ENCODE measurements at regions not wholly inside any gene's neighbourhood (a gene's known extent, or its start where the extent isn't known, plus 50 kb on each side); places are given as distances from the start of the nearest gene placed in this dataset.

GRCh38 chr17:13753154-13753553 is 151.4 kb upstream of the HS3ST3A1 start:
- Mint-ChIP-seq H3K27me3 (peaks cover 35% of the 10 kb centered on the region), H3K9me3 (ENCODE audit: insufficient read depth) (no peaks in the 10 kb centered on the region), H3K4me1 (no peaks in the 10 kb centered on the region), H3K27ac (no peak overlapping the region), H3K4me3 (no peak overlapping the region)
- DNase-seq (no peak), ATAC-seq (ENCODE audit: low read depth) (no peak)
- Histone ChIP-seq H3K36me3 (replicated peaks in 1 of 2; ENCODE audit: control extremely low read depth in 1 of 2, control insufficient read depth in 1 of 2, extremely low read depth in 1 of 2, insufficient read depth in 2 of 2, low read length in 1 of 2) (no peaks in the 10 kb centered on the region), H3K4me2 (replicated peaks; ENCODE audit: low read depth, low read length, poor library complexity, severe bottlenecking) (no peak overlapping the region), H3K79me2 (ENCODE audit: control insufficient read depth, insufficient read depth, low read length) (no peaks in the 10 kb centered on the region), H3K9ac (ENCODE audit: low read length) (no peak overlapping the region), H4K20me1 (ENCODE audit: control insufficient read depth, insufficient read depth, low read length, poor library complexity, severe bottlenecking) (no peaks in the 10 kb centered on the region), H3K9me3 (ENCODE audit: control extremely low read depth in 1 of 3, control insufficient read depth in 2 of 3, insufficient read depth in 1 of 3, low read length in 2 of 3) (peaks cover 0 to 4% (median 2%) of the 10 kb centered on the region in 3 donors), H3K4me3 (ENCODE audit: control extremely low read depth in 1 of 5, extremely low read depth in 1 of 5, insufficient read depth in 1 of 5, low read depth in 2 of 5, low read length in 4 of 5) (no peak overlapping the region), H2AFZ (ENCODE audit: insufficient read depth, low read depth, low read length, poor library complexity, severe bottlenecking) (no peak overlapping the region), H3K4me1 (ENCODE audit: control insufficient read depth in 2 of 2, insufficient read depth in 2 of 2, low read length in 2 of 2) (no peaks in the 10 kb centered on the region), H3K27ac (ENCODE audit: low read length in 2 of 2) (no peak overlapping the region), H3K27me3 (replicated peaks in 1 of 4; ENCODE audit: control extremely low read depth in 1 of 4, control insufficient read depth in 3 of 4, insufficient read depth in 4 of 4, low read length in 3 of 4) (no peaks in the 10 kb centered on the region)
- ChIA-PET POLR2A (no interaction called here), CTCF (interaction anchor here (0.9 to 1.5 kb wide), 2 partner anchors 8 to 11 kb away, joined by 3 to 4 read pairs; no protein-coding TSS in a partner anchor)
- TF ChIP-seq EZH2 (IDR thresholded peaks at IDR 0.05; ENCODE audit: borderline replicate concordance, insufficient read depth, low read depth, low read length, poor library complexity, severe bottlenecking), result no peak
- TF ChIP-seq, protein P1, sequence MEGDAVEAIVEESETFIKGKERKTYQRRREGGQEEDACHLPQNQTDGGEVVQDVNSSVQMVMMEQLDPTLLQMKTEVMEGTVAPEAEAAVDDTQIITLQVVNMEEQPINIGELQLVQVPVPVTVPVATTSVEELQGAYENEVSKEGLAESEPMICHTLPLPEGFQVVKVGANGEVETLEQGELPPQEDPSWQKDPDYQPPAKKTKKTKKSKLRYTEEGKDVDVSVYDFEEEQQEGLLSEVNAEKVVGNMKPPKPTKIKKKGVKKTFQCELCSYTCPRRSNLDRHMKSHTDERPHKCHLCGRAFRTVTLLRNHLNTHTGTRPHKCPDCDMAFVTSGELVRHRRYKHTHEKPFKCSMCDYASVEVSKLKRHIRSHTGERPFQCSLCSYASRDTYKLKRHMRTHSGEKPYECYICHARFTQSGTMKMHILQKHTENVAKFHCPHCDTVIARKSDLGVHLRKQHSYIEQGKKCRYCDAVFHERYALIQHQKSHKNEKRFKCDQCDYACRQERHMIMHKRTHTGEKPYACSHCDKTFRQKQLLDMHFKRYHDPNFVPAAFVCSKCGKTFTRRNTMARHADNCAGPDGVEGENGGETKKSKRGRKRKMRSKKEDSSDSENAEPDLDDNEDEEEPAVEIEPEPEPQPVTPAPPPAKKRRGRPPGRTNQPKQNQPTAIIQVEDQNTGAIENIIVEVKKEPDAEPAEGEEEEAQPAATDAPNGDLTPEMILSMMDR (IDR thresholded peaks at IDR 0.05), result no peak
- intact Hi-C loops (cut with micrococcal nuclease), result no loop called here
- no CpG with 5 or more reads among the region's 3 CpGs for WGBS (ENCODE audit: insufficient coverage)

- Mint-ChIP-seq H3K27ac (no peak overlapping the region), H3K4me1 (no peaks in the 10 kb centered on the region), H3K9me3 (ENCODE audit: insufficient read depth) (no peaks in the 10 kb centered on the region), H3K4me3 (no peak overlapping the region), H3K27me3 (peaks cover 31% of the 10 kb centered on the region)
- no peak overlapping the region for H2AFZ ChIP-seq (ENCODE audit: insufficient read depth, low read depth, low read length, poor library complexity, severe bottlenecking)
- ChIA-PET CTCF (interaction anchor here (0.9 kb wide), 1 partner anchor 12 kb away, joined by 4 read pairs; no protein-coding TSS in a partner anchor), POLR2A (no interaction called here)
- H3K4me1 ChIP-seq (ENCODE audit: control insufficient read depth in 2 of 2, insufficient read depth in 2 of 2, low read length in 2 of 2), result no peaks in the 10 kb centered on the region
- no peak overlapping the region for H3K9ac ChIP-seq (ENCODE audit: low read length)
- no peaks in the 10 kb centered on the region for H3K9me3 ChIP-seq (ENCODE audit: control extremely low read depth in 1 of 3, control insufficient read depth in 2 of 3, insufficient read depth in 1 of 3, low read length in 2 of 3)
- no peaks in the 10 kb centered on the region for H3K36me3 ChIP-seq (replicated peaks in 1 of 2; ENCODE audit: control extremely low read depth in 1 of 2, control insufficient read depth in 1 of 2, extremely low read depth in 1 of 2, insufficient read depth in 2 of 2, low read length in 1 of 2)
- no peak overlapping the region for H3K4me3 ChIP-seq (ENCODE audit: control extremely low read depth in 1 of 5, extremely low read depth in 1 of 5, insufficient read depth in 1 of 5, low read depth in 2 of 5, low read length in 4 of 5)
- H3K4me2 ChIP-seq (replicated peaks; ENCODE audit: low read depth, low read length, poor library complexity, severe bottlenecking), result no peak overlapping the region
- intact Hi-C loops (cut with micrococcal nuclease), result no loop called here
- ATAC-seq (ENCODE audit: low read depth) (no peak), DNase-seq (no peak)
- no peaks in the 10 kb centered on the region for H3K27me3 ChIP-seq (replicated peaks in 1 of 4; ENCODE audit: control extremely low read depth in 1 of 4, control insufficient read depth in 3 of 4, insufficient read depth in 4 of 4, low read length in 3 of 4)
- no peaks in the 10 kb centered on the region for H3K79me2 ChIP-seq (ENCODE audit: control insufficient read depth, insufficient read depth, low read length)
- H3K27ac ChIP-seq (ENCODE audit: low read length in 2 of 2), result no peak overlapping the region
- TF ChIP-seq EZH2 (IDR thresholded peaks at IDR 0.05; ENCODE audit: borderline replicate concordance, insufficient read depth, low read depth, low read length, poor library complexity, severe bottlenecking), result no peak
- TF ChIP-seq, protein P1 (IDR thresholded peaks at IDR 0.05), result no peak
- H4K20me1 ChIP-seq (ENCODE audit: control insufficient read depth, insufficient read depth, low read length, poor library complexity, severe bottlenecking), result no peaks in the 10 kb centered on the region
- no CpG with 5 or more reads among the region's 1 CpG for WGBS (ENCODE audit: insufficient coverage)
Measured at GRCh38 chr17:13753771-13754170, 152.0 kb upstream of the HS3ST3A1 start.

Measured in B cell (primary cell).